Ovary (tissue), 7 donors: ENCODE measurements at regions not wholly inside any gene's neighbourhood (a gene's known extent, or its start where the extent isn't known, plus 50 kb on each side); places are given as distances from the start of the nearest gene placed in this dataset.

Experiments used
- DNase-seq, 5 donors: peaks; one replicate each; pipeline ENCODE4 v3.0.0-alpha.2; 2019 to 2020
- H3K27ac ChIP-seq, 2 donors: fragments of 200-600 bp; one replicate each; pipeline versions ENCODE4 v1.5.1 to v1.8.0; 2019 to 2022
- H3K27me3 ChIP-seq: fragments of 200-600 bp; one replicate; pipeline ENCODE4 v1.8.0; 2022
- H3K36me3 ChIP-seq: fragments of 200-600 bp; sonication (generic); one replicate; pipeline ENCODE4 v1.5.1; 2019
- H3K4me1 ChIP-seq: one replicate; pipeline ENCODE4 v1.8.1; 2013; ENCODE audit warnings: mild to moderate bottlenecking, moderate library complexity; ENCODE audit not compliant: insufficient read depth
- H3K4me3 ChIP-seq: fragments of 200-600 bp; sonication (generic); one replicate; pipeline ENCODE4 v1.5.1; 2017
- H3K9me3 ChIP-seq, 2 donors: fragments of 200-600 bp in 1 of 2; sonication (generic) in 1 of 2; one replicate each; pipeline versions ENCODE4 v1.5.1 to v1.8.1; 2013 to 2019; ENCODE audit warnings: mild to moderate bottlenecking in 1 of 2, moderate library complexity in 1 of 2
- CTCF ChIP-seq, 3 donors: fragments of 450-650 bp in 2 of 3; fragments of 200-600 bp in 1 of 3; IDR thresholded peaks; one replicate each; pipeline versions ENCODE4 v1.5.1 to v1.8.0; 2016 to 2022; ENCODE audit warnings: antibody characterized with exemption in 3 of 3, mild to moderate bottlenecking in 1 of 3
- EP300 ChIP-seq: sonication (generic); formaldehyde crosslinking; IDR thresholded peaks from one replicate; pipeline ENCODE4 v1.6.1; 2017; ENCODE audit warnings: antibody characterized with exemption
- POLR2A ChIP-seq: fragments of 450-650 bp; IDR thresholded peaks from one replicate; pipeline ENCODE4 v1.6.1; 2017; ENCODE audit warnings: antibody characterized with exemption, mild to moderate bottlenecking, moderate library complexity
- WGBS, 3 donors: extraction: QIAGEN DNeasy Blood & Tissue Kit in 1 of 3; methylation state at CpG; one replicate each; pipeline versions ENCODE4 v1.1.5 to v1.1.7; 2013 to 2017; 5-methylcytosine and 5-hydroxymethylcytosine counted together
- intact Hi-C, 4 donors: fragments of 100-400 bp; cut with DNase I; formaldehyde crosslinking; loops; one replicate each; pipeline versions ENCODE4 v1.11.0 to v1.15.1; 2022 to 2023
- donor health status: DM: no; HTN: no; CAD: no; lungs with moderate emphysema.
- donor health status: DM: no; HTN: no; CAD: no.
- donor health status: Bipolar disorder and iron deficiency.
- donor health status: DM: no; HTN: no; CAD: no.
- donor health status: DM: yes; HTN: yes; CAD: no.

- no peak overlapping the region for H3K27ac ChIP-seq
- no peaks in the 10 kb centered on the region for H3K27me3 ChIP-seq
- H3K36me3 ChIP-seq = no peaks in the 10 kb centered on the region
- H3K4me1 ChIP-seq = no peaks in the 10 kb centered on the region
- no peak for DNase-seq
- TF ChIP-seq CTCF (IDR thresholded peaks at IDR 0.05) = no peak
- TF ChIP-seq EP300 = no peak
- TF ChIP-seq POLR2A = no peak
- no peak overlapping the region for H3K4me3 ChIP-seq
- intact Hi-C loops = no loop called here
- H3K9me3 ChIP-seq = no peaks in the 10 kb centered on the region
Measured at GRCh38 chr1:38440402-38440801, 393.8 kb upstream of the POU3F1 start.

- DNase-seq = no peak
- Histone ChIP-seq H3K27ac (no peak overlapping the region), H3K27me3 (no peaks in the 10 kb centered on the region), H3K36me3 (no peaks in the 10 kb centered on the region), H3K4me3 (no peak overlapping the region), H3K4me1 (no peaks in the 10 kb centered on the region), H3K9me3 (no peaks in the 10 kb centered on the region)
- intact Hi-C loops = no loop called here
- 58 to 65% (median 64%) methylated on average over 4 of the region's 4 CpGs for whole genome bisulfite sequencing, 3 donors
- TF ChIP-seq CTCF (IDR thresholded peaks at IDR 0.05) = no peak
- no peak for TF ChIP-seq POLR2A
- no peak for TF ChIP-seq EP300
Measured at GRCh38 chr1:38436749-38437148, 390.2 kb upstream of the POU3F1 start.

GRCh38 chr1:38436006-38436405 lies 389.4 kb upstream of the POU3F1 start:
- no peak for DNase-seq
- 87 to 92% (median 91%) methylated on average over 9 of the region's 9 CpGs for WGBS, 3 donors
- H3K27ac ChIP-seq = no peak overlapping the region
- H3K36me3 ChIP-seq = no peaks in the 10 kb centered on the region
- H3K27me3 ChIP-seq = no peaks in the 10 kb centered on the region
- TF ChIP-seq POLR2A (no peak), EP300 (no peak), CTCF (IDR thresholded peaks at IDR 0.05) (no peak)
- H3K4me1 ChIP-seq = no peaks in the 10 kb centered on the region
- no peak overlapping the region for H3K4me3 ChIP-seq
- H3K9me3 ChIP-seq = no peaks in the 10 kb centered on the region
- intact Hi-C loops = no loop called here

GRCh38 chr1:38433084-38433722 lies 386.6 kb upstream of the POU3F1 start:
- intact Hi-C loops = no loop called here
- no peaks in the 10 kb centered on the region for H3K27me3 ChIP-seq
- H3K36me3 ChIP-seq = no peaks in the 10 kb centered on the region
- TF ChIP-seq EP300 = no peak
- TF ChIP-seq CTCF (IDR thresholded peaks at IDR 0.05) = no peak
- TF ChIP-seq POLR2A = no peak
- H3K4me3 ChIP-seq = no peak overlapping the region
- H3K4me1 ChIP-seq = no peaks in the 10 kb centered on the region
- WGBS, 3 donors = 50 to 54% (median 51%) methylated on average over 10 of the region's 10 CpGs
- H3K9me3 ChIP-seq = no peaks in the 10 kb centered on the region
- H3K27ac ChIP-seq = no peak overlapping the region
- DNase-seq = no peak
